AG04449 (cell line): ENCODE measurements at regions not wholly inside any gene's neighbourhood (a gene's known extent, or its start where the extent isn't known, plus 50 kb on each side); places are given as distances from the start of the nearest gene placed in this dataset.

Experiments
- CTCF ChIA-PET: fragments of 350-600 bp; formaldehyde crosslinking; extraction: SDS; loops from one replicate; lab custom pipeline; 2021; ENCODE audit warnings: antibody characterized with exemption; lab: Yijun Ruan, JAX
- POLR2A ChIA-PET: fragments of 400-600, 350-600 bp; formaldehyde crosslinking; extraction: SDS; loops from one replicate; lab custom pipeline; 2020; ENCODE audit warnings: antibody characterized with exemption, inconsistent platforms; lab: Yijun Ruan, JAX
- DNase-seq: peaks from one replicate; pipeline ENCODE4 v3.0.0-alpha.2; 2010; ENCODE audit warnings: low read depth, low spot score
- H3K4me3 ChIP-seq: 2 replicates; pipeline ENCODE4 v1.5.1; 2011; ENCODE audit warnings: low read depth, mild to moderate bottlenecking, control low read depth, low read length
- TF ChIP-seq, protein P1 (sequence below): IDR thresholded peaks from one replicate; pipeline ENCODE4 v1.5.1; 2011; ENCODE audit warnings: mild to moderate bottlenecking, moderate library complexity, low read length, control low read depth, inconsistent platforms; ENCODE audit not compliant: insufficient read depth; ENCODE audit errors: missing control alignments

DNA sequence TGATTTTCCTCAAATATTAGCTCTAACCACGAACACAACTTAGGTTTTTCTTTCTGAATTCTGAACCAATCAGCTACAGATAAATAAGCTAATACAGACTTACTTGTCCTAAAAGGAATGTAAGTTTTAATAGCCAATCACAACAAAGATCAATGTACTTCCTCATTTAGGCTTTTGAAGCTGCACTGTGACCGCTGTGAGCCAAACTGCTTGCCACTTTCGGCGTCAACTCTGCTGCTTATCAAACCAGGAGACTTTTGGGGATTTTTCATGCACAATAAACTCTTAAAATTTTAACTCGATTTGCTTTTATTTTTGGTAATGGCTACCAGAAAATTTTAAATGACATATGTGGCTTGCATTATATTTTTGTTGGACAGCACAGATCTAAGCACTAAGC lies 92.5 kb downstream of the TMPRSS5 start:
- ChIA-PET POLR2A (no interaction called here), CTCF (no interaction called here)
- TF ChIP-seq, protein P1, sequence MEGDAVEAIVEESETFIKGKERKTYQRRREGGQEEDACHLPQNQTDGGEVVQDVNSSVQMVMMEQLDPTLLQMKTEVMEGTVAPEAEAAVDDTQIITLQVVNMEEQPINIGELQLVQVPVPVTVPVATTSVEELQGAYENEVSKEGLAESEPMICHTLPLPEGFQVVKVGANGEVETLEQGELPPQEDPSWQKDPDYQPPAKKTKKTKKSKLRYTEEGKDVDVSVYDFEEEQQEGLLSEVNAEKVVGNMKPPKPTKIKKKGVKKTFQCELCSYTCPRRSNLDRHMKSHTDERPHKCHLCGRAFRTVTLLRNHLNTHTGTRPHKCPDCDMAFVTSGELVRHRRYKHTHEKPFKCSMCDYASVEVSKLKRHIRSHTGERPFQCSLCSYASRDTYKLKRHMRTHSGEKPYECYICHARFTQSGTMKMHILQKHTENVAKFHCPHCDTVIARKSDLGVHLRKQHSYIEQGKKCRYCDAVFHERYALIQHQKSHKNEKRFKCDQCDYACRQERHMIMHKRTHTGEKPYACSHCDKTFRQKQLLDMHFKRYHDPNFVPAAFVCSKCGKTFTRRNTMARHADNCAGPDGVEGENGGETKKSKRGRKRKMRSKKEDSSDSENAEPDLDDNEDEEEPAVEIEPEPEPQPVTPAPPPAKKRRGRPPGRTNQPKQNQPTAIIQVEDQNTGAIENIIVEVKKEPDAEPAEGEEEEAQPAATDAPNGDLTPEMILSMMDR = no peak
- no peak for DNase-seq
- H3K4me3 ChIP-seq = no peak overlapping the region

DNA sequence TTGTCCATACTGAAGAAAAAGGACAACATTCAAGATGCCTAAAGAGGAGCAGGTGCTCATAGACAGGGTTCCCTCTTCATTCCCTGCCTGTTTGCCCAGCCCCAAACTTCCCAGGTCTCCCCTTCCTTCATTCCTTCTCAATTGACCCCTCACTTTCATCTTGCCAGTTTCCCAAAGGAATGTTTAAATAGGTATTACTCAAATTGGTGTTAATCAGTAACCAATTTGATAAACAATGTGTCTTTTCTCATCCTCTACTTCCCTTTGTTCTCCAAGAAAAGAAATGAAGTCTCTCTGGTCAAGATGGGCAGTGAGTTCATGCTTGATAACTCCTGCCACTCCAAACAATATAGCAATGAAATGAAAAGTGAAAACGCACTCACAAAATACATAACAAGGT lies 101.9 kb downstream of the TMPRSS5 start:
- ChIA-PET CTCF (no interaction called here), POLR2A (no interaction called here)
- no peak overlapping the region for H3K4me3 ChIP-seq
- TF ChIP-seq, protein P1 = no peak
- no peak for DNase-seq

DNA sequence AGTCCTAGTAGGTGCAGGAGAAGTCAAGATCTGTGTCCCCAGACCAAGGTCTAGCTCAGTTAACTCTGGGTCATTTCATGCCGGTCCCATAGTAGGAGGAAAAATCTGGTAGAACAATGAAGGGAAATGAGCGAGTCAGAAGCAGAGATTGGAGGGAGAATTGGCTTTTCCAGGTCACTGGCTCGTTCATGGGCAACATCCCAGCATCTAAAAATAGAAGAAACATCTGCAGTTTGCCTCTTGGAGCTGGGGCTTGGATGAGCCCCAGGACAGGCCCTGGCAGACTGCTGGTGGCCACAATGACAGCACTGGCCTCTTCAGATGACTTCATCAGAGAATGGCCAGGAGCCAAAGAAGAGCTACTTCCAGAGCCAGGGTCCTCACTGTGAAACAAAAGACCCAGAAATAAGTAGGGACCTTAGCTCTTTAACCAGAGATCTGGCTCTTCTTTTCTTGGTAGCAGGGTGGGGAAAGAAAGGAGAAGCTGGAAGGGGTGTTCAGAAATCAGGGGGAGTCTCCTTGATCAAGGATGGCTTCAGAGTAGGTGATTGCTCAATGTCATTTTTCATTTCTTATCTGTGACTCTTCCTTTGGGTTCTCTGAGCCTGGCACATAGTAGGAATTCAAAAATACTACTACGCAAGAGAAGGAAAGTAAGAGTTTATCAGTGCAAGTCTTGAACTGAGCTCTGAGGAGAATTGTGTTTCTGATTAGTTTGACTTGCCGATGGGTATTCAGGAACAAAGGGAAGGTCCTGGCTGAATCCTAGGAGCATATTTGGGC lies 102.6 kb downstream of the TMPRSS5 start:
- DNase-seq = no peak
- H3K4me3 ChIP-seq = no peak overlapping the region
- ChIA-PET CTCF (interaction anchor here (1.3 to 1.5 kb wide), 2 partner anchors 50 to 127 kb away, joined by 3 to 5 read pairs; no protein-coding TSS in a partner anchor), POLR2A (interaction anchor here (0.6 kb wide), 1 partner anchor 16 kb away, joined by 3 read pairs; no protein-coding TSS in a partner anchor)
- TF ChIP-seq, protein P1 = no peak

DNA sequence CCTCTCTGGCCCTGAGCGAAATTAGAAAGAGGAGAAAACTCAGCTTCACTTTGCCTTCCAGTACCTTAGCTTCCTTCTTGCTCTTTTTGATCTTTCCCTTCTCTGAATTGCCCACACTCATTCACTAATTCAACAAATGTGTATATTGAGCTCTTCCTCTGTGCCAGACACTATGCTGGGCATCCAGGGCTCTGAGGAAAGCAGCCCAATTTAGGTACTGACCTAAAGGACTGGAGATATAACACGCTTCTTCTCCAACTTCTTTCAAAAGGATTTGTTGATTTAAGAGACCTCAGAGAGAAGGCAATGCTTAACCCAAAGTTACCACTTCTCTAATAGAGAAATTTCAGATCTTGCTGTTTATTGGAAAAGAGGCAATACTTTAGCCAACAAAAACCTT lies 103.6 kb downstream of the TMPRSS5 start:
- no peak for DNase-seq
- ChIA-PET POLR2A (interaction anchor here (0.6 kb wide), 2 partner anchors 15 to 28 kb away, joined by 3 read pairs; no protein-coding TSS in a partner anchor), CTCF (interaction anchor here (1.3 to 1.5 kb wide), 2 partner anchors 49 to 128 kb away, joined by 3 to 5 read pairs; no protein-coding TSS in a partner anchor)

DNA sequence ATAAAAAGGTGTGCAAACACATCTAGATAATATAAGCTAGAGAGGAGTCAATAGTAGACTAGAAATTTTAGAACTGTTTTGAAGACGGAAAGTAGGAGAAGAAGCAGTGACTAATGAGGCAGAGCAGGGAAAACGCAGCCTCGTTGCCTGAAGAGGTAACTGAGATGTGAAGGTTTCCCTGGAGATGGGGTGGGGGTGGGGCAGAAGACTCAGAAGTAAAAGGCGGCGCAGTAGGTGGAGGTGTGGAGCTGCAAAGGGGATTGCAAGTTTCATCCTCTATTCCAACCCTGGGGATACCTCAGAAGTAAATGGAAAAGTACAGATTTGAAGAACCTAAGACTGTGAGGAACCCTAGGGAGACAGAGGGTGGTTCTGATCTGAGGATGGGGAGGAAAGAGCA lies 109.5 kb downstream of the TMPRSS5 start:
- TF ChIP-seq, protein P1 = no peak
- H3K4me3 ChIP-seq = no peak overlapping the region
- no peak for DNase-seq
- POLR2A ChIA-PET = no interaction called here
- CTCF ChIA-PET = no interaction called here

More for the DNA sequence above, 103.6 kb downstream of the TMPRSS5 start:
- H3K4me3 ChIP-seq = no peak overlapping the region
- TF ChIP-seq, protein P1 = no peak

DNA sequence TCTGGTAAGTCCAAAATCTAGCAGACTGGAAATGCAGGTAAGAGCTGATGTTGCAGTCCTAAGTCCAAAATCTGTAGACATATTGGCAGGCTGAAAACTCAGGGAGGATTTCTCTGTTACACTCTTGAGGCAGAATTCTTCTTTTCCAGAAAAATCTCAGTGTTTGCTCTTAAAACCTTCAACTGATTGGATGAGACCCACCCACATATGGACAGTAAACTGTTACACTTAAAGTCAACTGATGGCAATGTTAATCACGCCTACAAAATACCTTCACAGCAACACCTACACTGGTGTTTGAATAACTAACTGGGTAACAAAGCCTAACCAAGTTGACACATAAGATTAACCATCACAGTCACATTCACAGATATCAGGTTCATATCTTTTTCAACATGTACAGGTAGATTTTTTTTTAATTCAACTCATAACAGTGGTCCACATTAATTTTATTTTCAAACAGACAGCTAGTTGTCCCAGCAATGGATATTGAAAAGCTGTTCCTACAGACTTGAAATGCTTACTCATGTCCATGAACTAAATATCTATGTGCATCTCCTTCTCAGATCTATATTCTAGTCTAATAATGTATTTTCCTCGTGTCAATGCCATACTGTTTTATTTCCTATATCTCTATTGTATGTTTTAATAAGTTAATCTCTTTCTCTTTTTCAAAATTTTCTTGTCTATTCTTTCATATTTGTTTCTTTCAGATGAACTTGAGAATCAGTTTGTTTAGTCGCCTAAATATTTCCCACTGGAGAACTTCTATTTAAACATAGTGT lies 110.1 kb downstream of the TMPRSS5 start:
- CTCF ChIA-PET = no interaction called here
- POLR2A ChIA-PET = no interaction called here
- no peak for DNase-seq
- TF ChIP-seq, protein P1 = no peak
- H3K4me3 ChIP-seq = no peak overlapping the region
